Mucosa of rectum (tissue), 2 donors: ENCODE measurements at regions not wholly inside any gene's neighbourhood (a gene's known extent, or its start where the extent isn't known, plus 50 kb on each side); places are given as distances from the start of the nearest gene placed in this dataset.

Experiments
- H3K27ac ChIP-seq, 2 donors: one replicate each; pipeline ENCODE4 v1.7.0; 2013; ENCODE audit warnings: inconsistent platforms in 2 of 2, low read depth in 2 of 2, low read length in 2 of 2
- H3K27me3 ChIP-seq, 2 donors: one replicate each; pipeline ENCODE4 v1.7.0; 2013; ENCODE audit warnings: low read length in 2 of 2; ENCODE audit not compliant: control insufficient read depth in 2 of 2, insufficient read depth in 2 of 2
- H3K36me3 ChIP-seq, 2 donors: one replicate each; pipeline ENCODE4 v1.7.0; 2013; ENCODE audit warnings: low read length in 2 of 2; ENCODE audit not compliant: control insufficient read depth in 2 of 2, insufficient read depth in 2 of 2
- H3K4me1 ChIP-seq, 2 donors: one replicate each; pipeline ENCODE4 v1.7.0; 2013; ENCODE audit warnings: low read length in 2 of 2, mild to moderate bottlenecking in 1 of 2; ENCODE audit not compliant: control insufficient read depth in 2 of 2, insufficient read depth in 2 of 2
- H3K4me3 ChIP-seq, 2 donors: one replicate each; pipeline ENCODE4 v1.7.0; 2013; ENCODE audit warnings: low read length in 2 of 2
- H3K9ac ChIP-seq, 2 donors: one replicate each; pipeline ENCODE4 v1.7.0; 2013; ENCODE audit warnings: low read length in 2 of 2, low read depth in 1 of 2, mild to moderate bottlenecking in 1 of 2
- H3K9me3 ChIP-seq, 2 donors: one replicate each; pipeline ENCODE4 v1.7.0; 2013; ENCODE audit warnings: low read length in 2 of 2; ENCODE audit not compliant: control insufficient read depth in 2 of 2
- donor health status: healthy.
- donor health status: Normal muscosa, but diverticular disease.

- no peak overlapping the region for H3K27ac ChIP-seq
Observed at GRCh38 chr7:382043-382400, 92.1 kb downstream of the FOXL3 start.

GRCh38 chr7:386385-386784 is 96.4 kb downstream of the FOXL3 start:
- H3K4me3 ChIP-seq: no peak overlapping the region
- no peak overlapping the region for H3K27ac ChIP-seq
- no peak overlapping the region for H3K9ac ChIP-seq
- H3K9me3 ChIP-seq: peaks cover 0 to 5% of the 10 kb centered on the region in 2 donors
- H3K36me3 ChIP-seq: no peaks in the 10 kb centered on the region
- no peaks in the 10 kb centered on the region for H3K27me3 ChIP-seq
- H3K4me1 ChIP-seq: peaks cover 0 to 3% of the 10 kb centered on the region in 2 donors

More at GRCh38 chr7:382043-382400, 92.1 kb downstream of the FOXL3 start:
- Histone ChIP-seq H3K27me3 (no peaks in the 10 kb centered on the region), H3K4me3 (no peak overlapping the region), H3K9me3 (peaks cover 0 to 3% of the 10 kb centered on the region in 2 donors), H3K9ac (no peak overlapping the region), H3K4me1 (peaks cover 7 to 8% of the 10 kb centered on the region in 2 donors), H3K36me3 (no peaks in the 10 kb centered on the region)

- H3K27ac ChIP-seq: no peak overlapping the region
- H3K36me3 ChIP-seq: no peaks in the 10 kb centered on the region
- H3K4me1 ChIP-seq: no peaks in the 10 kb centered on the region
- H3K9me3 ChIP-seq: peaks cover 0 to 5% of the 10 kb centered on the region in 2 donors
- no peak overlapping the region for H3K9ac ChIP-seq
- H3K4me3 ChIP-seq: no peak overlapping the region
- H3K27me3 ChIP-seq: no peaks in the 10 kb centered on the region
Observed at GRCh38 chr7:387132-388022, 97.4 kb downstream of the FOXL3 start.

- Histone ChIP-seq H3K4me3 (no peak overlapping the region), H3K36me3 (no peaks in the 10 kb centered on the region), H3K9me3 (peaks cover 0 to 5% of the 10 kb centered on the region in 2 donors), H3K27ac (no peak overlapping the region), H3K9ac (no peak overlapping the region), H3K27me3 (no peaks in the 10 kb centered on the region), H3K4me1 (no peaks in the 10 kb centered on the region)
Observed at GRCh38 chr7:388023-388960, 98.3 kb downstream of the FOXL3 start.

GRCh38 chr7:388961-389701 is 99.2 kb downstream of the FOXL3 start:
- no peaks in the 10 kb centered on the region for H3K27me3 ChIP-seq
- no peak overlapping the region for H3K27ac ChIP-seq
- no peak overlapping the region for H3K4me3 ChIP-seq
- peaks cover 0 to 5% of the 10 kb centered on the region in 2 donors for H3K9me3 ChIP-seq
- H3K36me3 ChIP-seq: no peaks in the 10 kb centered on the region
- no peaks in the 10 kb centered on the region for H3K4me1 ChIP-seq
- H3K9ac ChIP-seq: no peak overlapping the region

GRCh38 chr7:389911-390601 is 100.1 kb downstream of the FOXL3 start:
- no peak overlapping the region for H3K27ac ChIP-seq
- H3K9ac ChIP-seq: no peak overlapping the region
- no peaks in the 10 kb centered on the region for H3K4me1 ChIP-seq
- H3K36me3 ChIP-seq: no peaks in the 10 kb centered on the region
- peaks cover 0 to 2% of the 10 kb centered on the region in 2 donors for H3K9me3 ChIP-seq
- H3K27me3 ChIP-seq: no peaks in the 10 kb centered on the region
- no peak overlapping the region for H3K4me3 ChIP-seq

- Histone ChIP-seq H3K27ac (no peak overlapping the region), H3K4me3 (no peak overlapping the region), H3K9me3 (peaks cover 0 to 6% of the 10 kb centered on the region in 2 donors), H3K4me1 (no peaks in the 10 kb centered on the region), H3K36me3 (no peaks in the 10 kb centered on the region), H3K9ac (no peak overlapping the region), H3K27me3 (no peaks in the 10 kb centered on the region)
Observed at GRCh38 chr7:390761-391410, 100.9 kb downstream of the FOXL3 start.

- no peaks in the 10 kb centered on the region for H3K27me3 ChIP-seq
- no peak overlapping the region for H3K4me3 ChIP-seq
- H3K36me3 ChIP-seq: no peaks in the 10 kb centered on the region
- H3K9me3 ChIP-seq: peaks cover 0 to 6% of the 10 kb centered on the region in 2 donors
- H3K9ac ChIP-seq: no peak overlapping the region
- H3K27ac ChIP-seq: no peak overlapping the region
- no peaks in the 10 kb centered on the region for H3K4me1 ChIP-seq
Observed at GRCh38 chr7:391411-391951, 101.5 kb downstream of the FOXL3 start.
